ENCODE measurements at regions not wholly inside any gene's neighbourhood (a gene's known extent, or its start where the extent isn't known, plus 50 kb on each side); places are given as distances from the start of the nearest gene placed in this dataset.

- H3K79me2 ChIP-seq (ENCODE audit: low read length), result peaks cover 8% of the 10 kb centered on the region; the same call in 1 of the 2 replicates
- no peaks in the 10 kb centered on the region for H3K9me2 ChIP-seq (replicated peaks; ENCODE audit: insufficient read depth, low read length)
- DNase-seq, result no peak
- no peak overlapping the region for H3K9ac ChIP-seq (ENCODE audit: low read length)
- no peaks in the 10 kb centered on the region for H3K27me3 ChIP-seq (replicated peaks; ENCODE audit: insufficient read depth, low read length)
- no peaks in the 10 kb centered on the region for H3K9me3 ChIP-seq (replicated peaks; ENCODE audit: insufficient read depth, low read length)
- H3K27ac ChIP-seq (ENCODE audit: low read length), result no peak overlapping the region
- no peak overlapping the region for H3K4me3 ChIP-seq (ENCODE audit: low read length)
- H3K36me3 ChIP-seq (replicated peaks; ENCODE audit: insufficient read depth, low read length), result no peaks in the 10 kb centered on the region
- no peak for TF ChIP-seq EZH2phosphoT487 (IDR thresholded peaks at IDR 0.05; ENCODE audit: low read length)
- TF ChIP-seq CTCF (IDR thresholded peaks at IDR 0.05; ENCODE audit: low read length), result no peak
- TF ChIP-seq EZH2 (optimal IDR thresholded peaks at IDR 0.05; ENCODE audit: low read depth, low read length), result no peak
- no peak overlapping the region for H3K4me2 ChIP-seq (ENCODE audit: low read depth, low read length)
- no peaks in the 10 kb centered on the region for H3F3A ChIP-seq (ENCODE audit: insufficient read depth, low read length)
- no peak overlapping the region for H2AFZ ChIP-seq (ENCODE audit: low read length)
- no peaks in the 10 kb centered on the region for H4K20me1 ChIP-seq (ENCODE audit: insufficient read depth, low read length)
- no peaks in the 10 kb centered on the region for H3K4me1 ChIP-seq (ENCODE audit: low read length)
Observed at GRCh38 chr13:111515635-111516034, 195.2 kb downstream of the TEX29 start.

GRCh38 chr13:111516712-111517640 is 196.5 kb downstream of the TEX29 start:
- no peak overlapping the region for H3K4me2 ChIP-seq (ENCODE audit: low read depth, low read length)
- no peaks in the 10 kb centered on the region for H3K4me1 ChIP-seq (ENCODE audit: low read length)
- H4K20me1 ChIP-seq (ENCODE audit: insufficient read depth, low read length), result no peaks in the 10 kb centered on the region
- H3K36me3 ChIP-seq (replicated peaks; ENCODE audit: insufficient read depth, low read length), result no peaks in the 10 kb centered on the region
- peaks cover 8% of the 10 kb centered on the region; the same call in 1 of the 2 replicates for H3K79me2 ChIP-seq (ENCODE audit: low read length)
- no peak overlapping the region for H3K9ac ChIP-seq (ENCODE audit: low read length)
- DNase-seq, result no peak
- no peaks in the 10 kb centered on the region for H3K9me3 ChIP-seq (replicated peaks; ENCODE audit: insufficient read depth, low read length)
- TF ChIP-seq CTCF (IDR thresholded peaks at IDR 0.05; ENCODE audit: low read length) (no peak), EZH2phosphoT487 (IDR thresholded peaks at IDR 0.05; ENCODE audit: low read length) (no peak), EZH2 (optimal IDR thresholded peaks at IDR 0.05; ENCODE audit: low read depth, low read length) (no peak)
- H3K27ac ChIP-seq (ENCODE audit: low read length), result no peak overlapping the region
- no peaks in the 10 kb centered on the region for H3K9me2 ChIP-seq (replicated peaks; ENCODE audit: insufficient read depth, low read length)
- H3F3A ChIP-seq (ENCODE audit: insufficient read depth, low read length), result no peaks in the 10 kb centered on the region
- H3K27me3 ChIP-seq (replicated peaks; ENCODE audit: insufficient read depth, low read length), result no peaks in the 10 kb centered on the region
- no peak overlapping the region for H3K4me3 ChIP-seq (ENCODE audit: low read length)
- no peak overlapping the region for H2AFZ ChIP-seq (ENCODE audit: low read length)

GRCh38 chr13:111517641-111518010 is 197.2 kb downstream of the TEX29 start:
- TF ChIP-seq EZH2 (optimal IDR thresholded peaks at IDR 0.05; ENCODE audit: low read depth, low read length) (no peak), EZH2phosphoT487 (IDR thresholded peaks at IDR 0.05; ENCODE audit: low read length) (no peak), CTCF (IDR thresholded peaks at IDR 0.05; ENCODE audit: low read length) (no peak)
- H3K4me2 ChIP-seq (ENCODE audit: low read depth, low read length), result no peak overlapping the region
- no peak for DNase-seq

More at GRCh38 chr13:111517641-111518010, 197.2 kb downstream of the TEX29 start:
- Histone ChIP-seq H3K27ac (ENCODE audit: low read length) (no peak overlapping the region), H2AFZ (ENCODE audit: low read length) (no peak overlapping the region), H3K4me1 (ENCODE audit: low read length) (no peaks in the 10 kb centered on the region), H3F3A (ENCODE audit: insufficient read depth, low read length) (no peaks in the 10 kb centered on the region), H3K27me3 (replicated peaks; ENCODE audit: insufficient read depth, low read length) (no peaks in the 10 kb centered on the region), H4K20me1 (ENCODE audit: insufficient read depth, low read length) (no peaks in the 10 kb centered on the region), H3K79me2 (ENCODE audit: low read length) (peaks cover 5% of the 10 kb centered on the region; the same call in 1 of the 2 replicates), H3K9me2 (replicated peaks; ENCODE audit: insufficient read depth, low read length) (no peaks in the 10 kb centered on the region), H3K4me3 (ENCODE audit: low read length) (no peak overlapping the region), H3K9ac (ENCODE audit: low read length) (no peak overlapping the region), H3K36me3 (replicated peaks; ENCODE audit: insufficient read depth, low read length) (no peaks in the 10 kb centered on the region), H3K9me3 (replicated peaks; ENCODE audit: insufficient read depth, low read length) (no peaks in the 10 kb centered on the region)
